ENCODE measurements at regions not wholly inside any gene's neighbourhood (a gene's known extent, or its start where the extent isn't known, plus 50 kb on each side); places are given as distances from the start of the nearest gene placed in this dataset.

DNA sequence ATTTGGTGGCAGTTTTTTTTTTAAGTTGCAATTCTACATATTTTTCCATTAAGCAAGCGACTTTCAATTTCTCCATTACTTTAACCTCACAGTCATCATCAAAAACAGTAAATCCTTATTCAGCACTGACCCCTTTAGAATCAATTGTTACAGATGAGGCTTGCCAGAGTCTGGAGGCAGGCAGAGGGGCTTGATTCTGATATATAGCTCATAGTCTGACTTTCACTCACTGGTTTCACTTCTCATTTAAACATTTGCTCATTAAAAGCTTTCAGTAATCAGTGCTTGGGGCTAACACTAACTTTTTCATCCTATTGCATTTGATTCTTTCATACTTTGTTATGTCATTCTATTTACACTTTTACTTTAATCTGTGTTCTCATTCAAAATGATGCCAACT, 88.4 kb downstream of the PYDC2 start:
- H3K9ac ChIP-seq (ENCODE audit: insufficient read depth in 1 of 2, low read length in 2 of 2): no peak overlapping the region
- no peak for ATAC-seq (ENCODE audit: insufficient read depth, low FRiP score)
- TF ChIP-seq CTCF (IDR thresholded peaks at IDR 0.05; ENCODE audit: control extremely low read depth, extremely low read depth): no peak
- no peaks in the 10 kb centered on the region for H3K4me1 ChIP-seq (ENCODE audit: control insufficient read depth in 5 of 5, insufficient read depth in 5 of 5, low read length in 5 of 5)
- peaks cover 0 to 7% (median 1%) of the 10 kb centered on the region in 4 donors for H3K9me3 ChIP-seq (ENCODE audit: control insufficient read depth in 4 of 4, insufficient read depth in 3 of 4, low read length in 3 of 4)
- no peak for DNase-seq
- H3K27ac ChIP-seq (ENCODE audit: low read depth in 1 of 2, low read length in 1 of 2): no peak overlapping the region
- no peaks in the 10 kb centered on the region for H3K36me3 ChIP-seq (ENCODE audit: control insufficient read depth in 4 of 4, insufficient read depth in 4 of 4, low read length in 4 of 4)
- 41 to 80% methylated on average over 1 of the region's 1 CpG for WGBS, 2 donors
- no peak overlapping the region for H3K4me3 ChIP-seq
- no peaks in the 10 kb centered on the region for H3K27me3 ChIP-seq (ENCODE audit: control insufficient read depth in 3 of 3, insufficient read depth in 3 of 3, low read length in 2 of 3)

DNA sequence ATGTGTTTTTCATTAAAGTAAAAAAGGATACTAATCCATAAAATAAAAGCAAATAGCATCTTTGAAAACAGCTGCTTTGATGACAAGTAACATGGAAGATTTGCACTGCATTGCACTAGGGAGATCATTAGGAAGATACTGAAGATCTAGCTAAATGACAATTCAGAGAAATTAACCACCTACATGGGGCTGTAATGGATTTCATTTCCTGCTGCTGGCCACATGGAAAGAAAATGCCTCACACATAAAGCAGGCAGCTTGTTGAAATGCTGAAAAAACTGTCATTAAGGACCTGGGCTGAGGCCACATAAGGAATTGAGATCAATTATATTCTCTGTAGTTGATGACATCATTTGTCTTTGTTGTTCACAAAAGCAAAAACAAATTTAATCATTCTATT, 94.1 kb downstream of the PYDC2 start:
- no peak for DNase-seq
- no peak overlapping the region for H3K27ac ChIP-seq (ENCODE audit: low read depth in 1 of 2, low read length in 1 of 2)
- no peak for TF ChIP-seq CTCF (IDR thresholded peaks at IDR 0.05; ENCODE audit: control extremely low read depth, extremely low read depth)
- H3K36me3 ChIP-seq (ENCODE audit: control insufficient read depth in 4 of 4, insufficient read depth in 4 of 4, low read length in 4 of 4): no peaks in the 10 kb centered on the region
- ATAC-seq (ENCODE audit: insufficient read depth, low FRiP score): no peak
- no peak overlapping the region for H3K4me3 ChIP-seq
- no peak overlapping the region for H3K9ac ChIP-seq (ENCODE audit: insufficient read depth in 1 of 2, low read length in 2 of 2)
- peaks cover 0 to 2% (median 0%) of the 10 kb centered on the region in 4 donors for H3K9me3 ChIP-seq (ENCODE audit: control insufficient read depth in 4 of 4, insufficient read depth in 3 of 4, low read length in 3 of 4)
- no peaks in the 10 kb centered on the region for H3K27me3 ChIP-seq (ENCODE audit: control insufficient read depth in 3 of 3, insufficient read depth in 3 of 3, low read length in 2 of 3)
- no peaks in the 10 kb centered on the region for H3K4me1 ChIP-seq (ENCODE audit: control insufficient read depth in 5 of 5, insufficient read depth in 5 of 5, low read length in 5 of 5)

DNA sequence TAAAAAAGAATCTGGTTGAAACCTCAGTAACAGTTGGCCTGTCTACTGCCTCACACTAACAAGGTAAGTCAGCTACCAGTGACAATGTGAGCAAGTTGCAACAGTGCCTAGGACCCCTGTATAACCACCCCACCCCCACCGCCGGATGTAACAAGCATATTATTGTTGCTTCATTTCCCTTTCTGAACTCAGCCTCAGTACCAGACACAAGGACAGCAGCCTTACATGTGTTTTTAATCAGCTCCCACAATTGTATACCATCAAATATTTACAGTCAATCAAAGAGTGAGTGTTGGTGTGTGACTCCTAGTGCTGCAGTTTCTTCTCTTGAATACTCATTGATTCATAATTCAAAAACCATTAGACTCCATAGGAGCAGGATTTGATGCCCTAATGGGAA, 96.4 kb downstream of the PYDC2 start:
- H3K36me3 ChIP-seq (ENCODE audit: control insufficient read depth in 4 of 4, insufficient read depth in 4 of 4, low read length in 4 of 4): no peaks in the 10 kb centered on the region
- 69 to 74% methylated on average over 2 of the region's 2 CpGs for WGBS, 2 donors
- no peaks in the 10 kb centered on the region for H3K27me3 ChIP-seq (ENCODE audit: control insufficient read depth in 3 of 3, insufficient read depth in 3 of 3, low read length in 2 of 3)
- no peak for TF ChIP-seq CTCF (IDR thresholded peaks at IDR 0.05; ENCODE audit: control extremely low read depth, extremely low read depth)
- H3K4me1 ChIP-seq (ENCODE audit: control insufficient read depth in 5 of 5, insufficient read depth in 5 of 5, low read length in 5 of 5): no peaks in the 10 kb centered on the region
- H3K9me3 ChIP-seq (ENCODE audit: control insufficient read depth in 4 of 4, insufficient read depth in 3 of 4, low read length in 3 of 4): peaks cover 0 to 2% (median 0%) of the 10 kb centered on the region in 4 donors
- ATAC-seq (ENCODE audit: insufficient read depth, low FRiP score) (no peak), DNase-seq (no peak)
- no peak overlapping the region for H3K9ac ChIP-seq (ENCODE audit: insufficient read depth in 1 of 2, low read length in 2 of 2)
- no peak overlapping the region for H3K4me3 ChIP-seq
- no peak overlapping the region for H3K27ac ChIP-seq (ENCODE audit: low read depth in 1 of 2, low read length in 1 of 2)

DNA sequence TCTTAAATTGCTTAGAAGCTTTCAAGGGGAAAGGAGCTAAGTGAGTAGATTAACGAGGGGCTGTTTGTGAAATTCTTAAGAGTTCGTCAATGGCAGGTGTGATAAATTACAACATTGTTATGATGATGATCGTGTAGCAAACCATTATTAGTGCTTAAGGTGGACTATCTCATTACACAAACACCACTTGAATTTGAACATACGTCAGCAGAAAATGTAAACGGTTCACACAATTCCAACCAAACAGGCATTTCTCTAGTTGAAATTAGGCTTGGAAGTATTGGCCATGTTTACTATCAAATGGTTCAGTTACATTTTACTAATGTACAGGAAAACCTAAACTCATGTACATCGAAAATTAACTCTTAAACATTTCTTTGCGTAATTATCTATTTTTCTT, 102.8 kb downstream of the PYDC2 start:
- DNase-seq: no peak
- Histone ChIP-seq H3K27me3 (ENCODE audit: control insufficient read depth in 3 of 3, insufficient read depth in 3 of 3, low read length in 2 of 3) (no peaks in the 10 kb centered on the region), H3K4me3 (no peak overlapping the region), H3K36me3 (ENCODE audit: control insufficient read depth in 4 of 4, insufficient read depth in 4 of 4, low read length in 4 of 4) (no peaks in the 10 kb centered on the region), H3K9ac (ENCODE audit: insufficient read depth in 1 of 2, low read length in 2 of 2) (no peak overlapping the region), H3K9me3 (ENCODE audit: control insufficient read depth in 4 of 4, insufficient read depth in 3 of 4, low read length in 3 of 4) (peaks cover 0 to under 1% (median 0%) of the 10 kb centered on the region in 4 donors), H3K4me1 (ENCODE audit: control insufficient read depth in 5 of 5, insufficient read depth in 5 of 5, low read length in 5 of 5) (no peaks in the 10 kb centered on the region), H3K27ac (ENCODE audit: low read depth in 1 of 2, low read length in 1 of 2) (no peak overlapping the region)
- no peak for ATAC-seq (ENCODE audit: insufficient read depth, low FRiP score)
- 58 to 66% methylated on average over 7 of the region's 7 CpGs for WGBS, 2 donors
- no peak for TF ChIP-seq CTCF (IDR thresholded peaks at IDR 0.05; ENCODE audit: control extremely low read depth, extremely low read depth)
